ENCODE measurements at regions not wholly inside any gene's neighbourhood (a gene's known extent, or its start where the extent isn't known, plus 50 kb on each side); places are given as distances from the start of the nearest gene placed in this dataset.

DNA sequence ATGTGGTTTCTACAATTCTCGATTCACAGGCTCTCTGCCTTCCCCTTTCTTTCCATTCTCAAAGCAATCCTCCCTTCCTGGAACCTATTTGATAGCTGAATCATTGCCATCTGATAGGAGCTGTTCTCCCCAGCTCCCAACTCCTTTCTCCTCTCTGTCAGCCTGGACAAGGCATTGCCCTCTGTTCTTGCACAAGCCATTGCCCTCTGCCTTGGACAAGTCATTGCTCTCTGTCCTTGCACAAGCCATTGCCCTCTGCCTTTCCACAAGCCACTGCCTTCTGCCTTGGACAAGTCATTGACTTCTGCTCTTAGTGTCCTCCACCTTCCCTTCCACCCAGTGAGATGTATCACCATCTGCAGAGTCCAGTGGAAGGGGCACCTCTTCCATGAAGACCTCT, 256.1 kb upstream of the STS start:
- ATAC-seq (ENCODE audit: low read depth): no peak
- no peak overlapping the region for H3K4me3 ChIP-seq (ENCODE audit: control extremely low read depth in 1 of 5, extremely low read depth in 1 of 5, insufficient read depth in 1 of 5, low read depth in 2 of 5, low read length in 4 of 5)
- no peak overlapping the region for H3K27ac Mint-ChIP-seq

DNA sequence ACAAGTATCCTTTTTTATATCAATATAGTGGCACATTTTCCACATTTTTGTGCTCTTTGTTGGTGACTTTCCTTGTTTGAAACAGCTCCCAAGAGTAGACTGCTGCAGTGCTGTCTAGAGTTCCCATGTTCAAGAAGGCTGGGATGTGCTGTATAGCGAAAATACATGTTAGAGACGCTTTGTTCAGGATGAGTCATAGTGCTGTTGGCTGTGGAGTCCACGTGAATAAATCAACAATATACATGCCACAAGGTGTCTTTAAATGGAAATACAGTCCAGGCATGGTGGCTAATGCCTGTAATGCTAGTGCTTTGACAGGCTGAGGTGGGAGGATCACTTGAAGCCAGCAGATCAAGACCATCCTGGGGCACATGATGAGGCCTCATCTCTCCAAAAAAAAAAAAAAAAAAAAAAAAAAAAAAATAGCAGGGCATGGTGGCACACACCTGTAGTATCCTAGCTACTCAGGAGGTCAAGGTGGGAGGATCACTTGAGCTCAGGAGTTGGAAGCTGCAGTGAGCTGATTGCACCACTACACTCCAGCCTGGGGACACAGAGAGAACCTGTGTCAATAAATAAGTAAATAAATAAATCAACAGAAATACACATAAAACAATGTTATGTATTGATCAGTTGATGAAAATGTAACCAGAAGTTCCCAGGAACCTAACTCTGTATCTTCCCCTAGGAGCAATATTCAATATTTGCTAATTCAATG, 256.8 kb upstream of the STS start:
- Mint-ChIP-seq H3K4me1 (no peaks in the 10 kb centered on the region), H3K9me3 (ENCODE audit: insufficient read depth) (no peaks in the 10 kb centered on the region), H3K27ac (no peak overlapping the region), H3K4me3 (no peak overlapping the region), H3K27me3 (no peaks in the 10 kb centered on the region)
- H3K9ac ChIP-seq (ENCODE audit: low read length): no peak overlapping the region
- H4K20me1 ChIP-seq (ENCODE audit: control insufficient read depth, insufficient read depth, low read length, poor library complexity, severe bottlenecking): no peaks in the 10 kb centered on the region
- DNase-seq (no peak), ATAC-seq (ENCODE audit: low read depth) (no peak)
- no peak overlapping the region for H2AFZ ChIP-seq (ENCODE audit: insufficient read depth, low read depth, low read length, poor library complexity, severe bottlenecking)
- H3K27ac ChIP-seq (ENCODE audit: low read length in 2 of 2): no peak overlapping the region
- H3K79me2 ChIP-seq (ENCODE audit: control insufficient read depth, insufficient read depth, low read length): no peaks in the 10 kb centered on the region
- no peak overlapping the region for H3K4me3 ChIP-seq (ENCODE audit: control extremely low read depth in 1 of 5, extremely low read depth in 1 of 5, insufficient read depth in 1 of 5, low read depth in 2 of 5, low read length in 4 of 5)
- H3K27me3 ChIP-seq (replicated peaks in 1 of 4; ENCODE audit: control extremely low read depth in 1 of 4, control insufficient read depth in 3 of 4, insufficient read depth in 4 of 4, low read length in 3 of 4): no peaks in the 10 kb centered on the region
- no peaks in the 10 kb centered on the region for H3K36me3 ChIP-seq (replicated peaks in 1 of 2; ENCODE audit: control extremely low read depth in 1 of 2, control insufficient read depth in 1 of 2, extremely low read depth in 1 of 2, insufficient read depth in 2 of 2, low read length in 1 of 2)
- no peak overlapping the region for H3K4me2 ChIP-seq (replicated peaks; ENCODE audit: low read depth, low read length, poor library complexity, severe bottlenecking)
- H3K9me3 ChIP-seq (ENCODE audit: control extremely low read depth in 1 of 3, control insufficient read depth in 2 of 3, insufficient read depth in 1 of 3, low read length in 2 of 3): no peaks in the 10 kb centered on the region
- intact Hi-C loops (cut with micrococcal nuclease): no loop called here
- no CpG with 5 or more reads among the region's 3 CpGs for WGBS (ENCODE audit: insufficient coverage)
- no peaks in the 10 kb centered on the region for H3K4me1 ChIP-seq (ENCODE audit: control insufficient read depth in 2 of 2, insufficient read depth in 2 of 2, low read length in 2 of 2)
- POLR2A ChIA-PET: no interaction called here
- CTCF ChIA-PET: no interaction called here
- no peak for TF ChIP-seq EZH2 (IDR thresholded peaks at IDR 0.05; ENCODE audit: borderline replicate concordance, insufficient read depth, low read depth, low read length, poor library complexity, severe bottlenecking)
- TF ChIP-seq, protein P1, sequence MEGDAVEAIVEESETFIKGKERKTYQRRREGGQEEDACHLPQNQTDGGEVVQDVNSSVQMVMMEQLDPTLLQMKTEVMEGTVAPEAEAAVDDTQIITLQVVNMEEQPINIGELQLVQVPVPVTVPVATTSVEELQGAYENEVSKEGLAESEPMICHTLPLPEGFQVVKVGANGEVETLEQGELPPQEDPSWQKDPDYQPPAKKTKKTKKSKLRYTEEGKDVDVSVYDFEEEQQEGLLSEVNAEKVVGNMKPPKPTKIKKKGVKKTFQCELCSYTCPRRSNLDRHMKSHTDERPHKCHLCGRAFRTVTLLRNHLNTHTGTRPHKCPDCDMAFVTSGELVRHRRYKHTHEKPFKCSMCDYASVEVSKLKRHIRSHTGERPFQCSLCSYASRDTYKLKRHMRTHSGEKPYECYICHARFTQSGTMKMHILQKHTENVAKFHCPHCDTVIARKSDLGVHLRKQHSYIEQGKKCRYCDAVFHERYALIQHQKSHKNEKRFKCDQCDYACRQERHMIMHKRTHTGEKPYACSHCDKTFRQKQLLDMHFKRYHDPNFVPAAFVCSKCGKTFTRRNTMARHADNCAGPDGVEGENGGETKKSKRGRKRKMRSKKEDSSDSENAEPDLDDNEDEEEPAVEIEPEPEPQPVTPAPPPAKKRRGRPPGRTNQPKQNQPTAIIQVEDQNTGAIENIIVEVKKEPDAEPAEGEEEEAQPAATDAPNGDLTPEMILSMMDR (IDR thresholded peaks at IDR 0.05): no peak

More for the DNA sequence above, 256.1 kb upstream of the STS start:
- H3K9ac ChIP-seq (ENCODE audit: low read length): no peak overlapping the region
- H4K20me1 ChIP-seq (ENCODE audit: control insufficient read depth, insufficient read depth, low read length, poor library complexity, severe bottlenecking): no peaks in the 10 kb centered on the region
- no peaks in the 10 kb centered on the region for H3K36me3 ChIP-seq (replicated peaks in 1 of 2; ENCODE audit: control extremely low read depth in 1 of 2, control insufficient read depth in 1 of 2, extremely low read depth in 1 of 2, insufficient read depth in 2 of 2, low read length in 1 of 2)
- no peaks in the 10 kb centered on the region for H3K9me3 ChIP-seq (ENCODE audit: control extremely low read depth in 1 of 3, control insufficient read depth in 2 of 3, insufficient read depth in 1 of 3, low read length in 2 of 3)
- no peak overlapping the region for H3K4me3 Mint-ChIP-seq
- 80% methylated on average over 1 of the region's 1 CpG for WGBS (ENCODE audit: insufficient coverage)
- no peaks in the 10 kb centered on the region for H3K27me3 ChIP-seq (replicated peaks in 1 of 4; ENCODE audit: control extremely low read depth in 1 of 4, control insufficient read depth in 3 of 4, insufficient read depth in 4 of 4, low read length in 3 of 4)
- ChIA-PET POLR2A (no interaction called here), CTCF (no interaction called here)
- H2AFZ ChIP-seq (ENCODE audit: insufficient read depth, low read depth, low read length, poor library complexity, severe bottlenecking): no peak overlapping the region
- TF ChIP-seq, protein P1 (IDR thresholded peaks at IDR 0.05): no peak
- no peak for TF ChIP-seq EZH2 (IDR thresholded peaks at IDR 0.05; ENCODE audit: borderline replicate concordance, insufficient read depth, low read depth, low read length, poor library complexity, severe bottlenecking)
- H3K79me2 ChIP-seq (ENCODE audit: control insufficient read depth, insufficient read depth, low read length): no peaks in the 10 kb centered on the region
- no peaks in the 10 kb centered on the region for H3K9me3 Mint-ChIP-seq (ENCODE audit: insufficient read depth)
- no peak overlapping the region for H3K4me2 ChIP-seq (replicated peaks; ENCODE audit: low read depth, low read length, poor library complexity, severe bottlenecking)
- H3K4me1 Mint-ChIP-seq: no peaks in the 10 kb centered on the region
- no peaks in the 10 kb centered on the region for H3K27me3 Mint-ChIP-seq
- intact Hi-C loops (cut with micrococcal nuclease): no loop called here
- no peak for DNase-seq
- no peaks in the 10 kb centered on the region for H3K4me1 ChIP-seq (ENCODE audit: control insufficient read depth in 2 of 2, insufficient read depth in 2 of 2, low read length in 2 of 2)
- no peak overlapping the region for H3K27ac ChIP-seq (ENCODE audit: low read length in 2 of 2)

Measured in B cell (primary cell).